ENCODE measurements at regions not wholly inside any gene's neighbourhood (a gene's known extent, or its start where the extent isn't known, plus 50 kb on each side); places are given as distances from the start of the nearest gene placed in this dataset.

DNA sequence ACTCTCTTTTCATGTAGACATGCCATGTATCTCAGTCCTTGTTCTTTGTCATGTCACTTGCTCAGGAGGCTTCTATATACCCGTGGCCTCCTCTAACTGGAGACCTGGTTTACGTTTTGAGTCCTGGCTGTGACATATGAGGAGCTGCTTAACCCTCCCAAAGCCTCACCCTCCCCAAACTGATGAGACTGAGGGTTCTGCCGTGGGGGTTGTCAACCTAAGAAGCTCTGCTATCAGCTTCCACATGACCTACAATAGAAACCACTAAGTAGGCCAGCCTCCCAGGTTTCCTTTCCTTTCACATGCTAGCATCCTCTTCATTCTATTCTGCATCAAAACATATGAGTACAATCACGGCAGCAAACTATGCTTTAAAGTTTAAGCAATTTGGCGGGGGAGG is 76.8 kb upstream of the WSCD2 start:
- TF ChIP-seq, protein P1, sequence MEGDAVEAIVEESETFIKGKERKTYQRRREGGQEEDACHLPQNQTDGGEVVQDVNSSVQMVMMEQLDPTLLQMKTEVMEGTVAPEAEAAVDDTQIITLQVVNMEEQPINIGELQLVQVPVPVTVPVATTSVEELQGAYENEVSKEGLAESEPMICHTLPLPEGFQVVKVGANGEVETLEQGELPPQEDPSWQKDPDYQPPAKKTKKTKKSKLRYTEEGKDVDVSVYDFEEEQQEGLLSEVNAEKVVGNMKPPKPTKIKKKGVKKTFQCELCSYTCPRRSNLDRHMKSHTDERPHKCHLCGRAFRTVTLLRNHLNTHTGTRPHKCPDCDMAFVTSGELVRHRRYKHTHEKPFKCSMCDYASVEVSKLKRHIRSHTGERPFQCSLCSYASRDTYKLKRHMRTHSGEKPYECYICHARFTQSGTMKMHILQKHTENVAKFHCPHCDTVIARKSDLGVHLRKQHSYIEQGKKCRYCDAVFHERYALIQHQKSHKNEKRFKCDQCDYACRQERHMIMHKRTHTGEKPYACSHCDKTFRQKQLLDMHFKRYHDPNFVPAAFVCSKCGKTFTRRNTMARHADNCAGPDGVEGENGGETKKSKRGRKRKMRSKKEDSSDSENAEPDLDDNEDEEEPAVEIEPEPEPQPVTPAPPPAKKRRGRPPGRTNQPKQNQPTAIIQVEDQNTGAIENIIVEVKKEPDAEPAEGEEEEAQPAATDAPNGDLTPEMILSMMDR (IDR thresholded peaks at IDR 0.05; ENCODE audit: low read depth, low read length, poor library complexity, severe bottlenecking): no peak
- no peak for TF ChIP-seq EZH2phosphoT487 (IDR thresholded peaks at IDR 0.05; ENCODE audit: borderline replicate concordance, low read length)

Measured in DOHH2 (cell line).